ENCODE measurements at regions not wholly inside any gene's neighbourhood (a gene's known extent, or its start where the extent isn't known, plus 50 kb on each side); places are given as distances from the start of the nearest gene placed in this dataset.

DNA sequence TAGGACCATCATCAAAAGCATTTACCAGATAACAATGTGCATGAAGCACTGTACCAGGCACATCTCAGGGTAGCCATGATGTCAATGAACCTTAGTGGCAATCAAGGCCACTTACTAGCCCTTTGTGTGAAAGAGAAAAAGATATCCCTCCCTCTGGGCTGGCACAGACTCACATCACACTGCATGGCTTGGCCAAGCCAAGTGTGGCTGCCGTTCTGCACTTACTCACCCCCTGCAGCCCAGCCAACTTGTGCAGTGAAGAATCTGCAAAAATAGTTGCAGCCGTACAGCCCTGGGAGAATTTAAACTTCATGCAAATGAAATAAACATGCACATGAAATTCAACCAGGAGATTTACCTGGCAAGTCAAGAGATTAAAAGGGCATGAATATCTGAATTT is 333.5 kb downstream of the DEPDC1B start:
- H3K27ac Mint-ChIP-seq, result no peak overlapping the region
- no peaks in the 10 kb centered on the region for H3K36me3 Mint-ChIP-seq
- no peaks in the 10 kb centered on the region for H3K27me3 Mint-ChIP-seq

DNA sequence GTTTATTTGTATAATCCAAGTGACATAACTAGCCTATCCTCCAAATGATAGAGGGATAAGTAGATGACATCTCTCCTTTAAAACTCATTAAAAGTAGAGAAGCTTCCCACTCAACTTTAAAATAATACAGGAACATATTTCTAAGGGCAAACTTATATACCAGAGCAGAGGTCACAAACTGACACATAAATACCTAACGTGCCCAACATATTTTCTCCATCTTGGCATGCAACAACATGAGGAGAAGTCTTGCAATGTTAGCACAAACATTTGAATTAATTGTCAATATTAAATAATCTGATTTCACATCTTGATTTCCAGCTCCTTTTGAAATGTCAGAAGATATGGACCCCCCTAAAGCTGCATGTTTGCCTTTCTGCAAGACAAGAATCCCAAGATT is 335.0 kb downstream of the DEPDC1B start:
- Mint-ChIP-seq H3K36me3 (no peaks in the 10 kb centered on the region), H3K27me3 (no peaks in the 10 kb centered on the region), H3K4me3 (no peak overlapping the region), H3K27ac (no peak overlapping the region), H3K9me3 (no peaks in the 10 kb centered on the region), H3K4me1 (no peaks in the 10 kb centered on the region)
- ATAC-seq, result no peak

More for the DNA sequence above, 333.5 kb downstream of the DEPDC1B start:
- Mint-ChIP-seq H3K9me3 (no peaks in the 10 kb centered on the region), H3K4me1 (no peaks in the 10 kb centered on the region), H3K4me3 (no peak overlapping the region)
- no peak for ATAC-seq

DNA sequence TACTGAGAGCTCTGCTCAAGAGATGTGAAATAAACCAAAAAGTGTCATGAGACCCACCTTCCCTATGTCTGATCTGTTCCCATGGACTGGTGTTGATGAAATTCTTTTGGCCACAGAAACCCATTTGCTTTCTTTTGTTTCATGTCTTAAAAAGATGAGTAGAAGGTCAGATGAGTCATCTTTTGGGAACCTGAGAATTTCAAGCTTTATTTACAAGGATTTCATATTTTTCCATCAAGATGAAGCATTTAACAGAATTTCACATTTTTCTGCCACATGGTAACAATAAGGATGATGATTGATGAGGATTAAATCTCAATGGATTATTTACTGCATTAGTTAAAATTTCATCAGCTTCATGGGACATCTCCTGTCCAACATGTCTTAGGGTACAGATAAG is 337.8 kb downstream of the DEPDC1B start:
- H3K27ac Mint-ChIP-seq, result no peak overlapping the region

DNA sequence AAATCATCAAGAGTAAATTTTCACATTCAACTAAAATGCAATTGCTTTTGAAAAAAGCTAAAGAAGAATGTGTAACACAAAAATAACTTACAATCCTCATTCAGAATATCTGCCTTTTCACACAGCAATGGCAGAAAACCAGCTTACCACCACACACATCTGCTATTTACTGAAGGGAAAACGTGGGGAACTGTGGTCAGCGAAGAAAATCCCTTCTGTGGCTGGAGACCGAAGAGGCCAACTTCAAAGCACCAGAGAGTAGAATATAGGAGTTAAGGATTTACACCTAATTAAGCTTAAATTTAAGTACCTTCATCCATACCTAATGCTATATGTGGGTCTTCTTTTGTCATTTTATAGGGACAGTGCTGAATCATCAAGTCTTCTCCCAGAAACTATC is 339.6 kb downstream of the DEPDC1B start:
- no peak for ATAC-seq
- no peaks in the 10 kb centered on the region for H3K36me3 Mint-ChIP-seq
- no peaks in the 10 kb centered on the region for H3K4me1 Mint-ChIP-seq
- H3K9me3 Mint-ChIP-seq, result no peaks in the 10 kb centered on the region
- no peak overlapping the region for H3K27ac Mint-ChIP-seq
- no peak overlapping the region for H3K4me3 Mint-ChIP-seq
- H3K27me3 Mint-ChIP-seq, result no peaks in the 10 kb centered on the region

More for the DNA sequence above, 337.8 kb downstream of the DEPDC1B start:
- Mint-ChIP-seq H3K4me1 (no peaks in the 10 kb centered on the region), H3K4me3 (no peak overlapping the region), H3K9me3 (no peaks in the 10 kb centered on the region), H3K27me3 (no peaks in the 10 kb centered on the region), H3K36me3 (no peaks in the 10 kb centered on the region)
- no peak for ATAC-seq

DNA sequence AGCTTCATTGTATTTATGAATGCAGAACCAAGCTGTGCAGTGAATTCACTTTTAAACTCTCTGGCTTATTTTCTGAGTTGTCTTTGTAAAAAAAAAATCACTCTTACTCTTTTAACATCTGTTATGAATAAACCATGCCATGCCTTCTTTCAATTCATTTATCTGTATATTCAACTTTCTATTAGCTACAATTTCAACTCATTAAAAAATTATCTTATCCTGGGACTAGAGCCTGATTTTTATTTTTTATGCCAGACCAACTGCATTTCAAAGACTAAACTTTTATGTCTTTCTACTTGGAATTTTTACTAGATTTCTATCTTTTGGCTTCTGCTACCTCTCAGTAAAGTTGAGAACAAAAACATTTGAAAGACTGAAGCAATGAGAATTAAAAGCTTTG is 342.7 kb downstream of the DEPDC1B start:
- Mint-ChIP-seq H3K4me1 (no peaks in the 10 kb centered on the region), H3K27ac (no peak overlapping the region), H3K9me3 (no peaks in the 10 kb centered on the region), H3K4me3 (no peak overlapping the region), H3K27me3 (no peaks in the 10 kb centered on the region), H3K36me3 (no peaks in the 10 kb centered on the region)
- ATAC-seq, result no peak

DNA sequence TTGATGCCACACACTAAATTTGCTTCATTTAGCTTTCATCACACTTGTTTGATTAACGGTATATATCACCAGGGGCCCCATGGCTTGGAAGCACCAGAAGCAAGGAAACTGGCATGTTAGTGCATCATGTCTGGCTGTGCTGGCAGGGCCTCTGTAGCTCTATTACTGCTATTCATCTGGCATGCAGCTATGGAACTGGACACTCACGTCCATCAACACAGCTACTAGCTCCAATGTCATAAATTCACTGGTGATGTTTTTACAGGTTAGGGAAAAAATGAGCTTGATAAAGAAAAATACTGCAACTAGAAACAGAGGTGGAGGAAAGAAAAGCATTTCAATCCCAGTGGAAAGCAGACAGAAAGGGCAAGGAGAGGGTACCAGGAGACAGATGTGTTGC is 343.2 kb downstream of the DEPDC1B start:
- Mint-ChIP-seq H3K36me3 (no peaks in the 10 kb centered on the region), H3K4me1 (no peaks in the 10 kb centered on the region), H3K4me3 (no peak overlapping the region), H3K9me3 (no peaks in the 10 kb centered on the region), H3K27ac (no peak overlapping the region), H3K27me3 (no peaks in the 10 kb centered on the region)
- no peak for ATAC-seq

DNA sequence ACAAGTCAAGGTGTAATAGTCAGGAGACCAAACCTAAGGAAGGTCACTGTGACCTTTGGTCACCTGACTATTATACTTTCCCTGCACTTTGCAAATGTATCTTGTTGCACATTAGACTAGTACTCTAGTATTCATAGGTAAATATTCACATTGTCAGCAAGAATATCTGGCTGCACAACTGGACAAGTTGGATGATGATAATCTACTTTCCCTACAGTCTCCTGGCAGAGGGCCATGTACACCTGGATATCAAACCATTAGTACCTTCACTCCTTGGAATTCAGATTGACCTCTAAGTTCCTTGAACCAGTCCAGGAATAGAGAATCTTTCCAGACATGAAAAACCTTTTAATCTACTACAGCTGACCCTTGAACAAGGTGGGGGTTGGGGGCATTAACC is 344.8 kb downstream of the DEPDC1B start:
- H3K4me1 Mint-ChIP-seq, result no peaks in the 10 kb centered on the region
- no peak overlapping the region for H3K4me3 Mint-ChIP-seq
- H3K9me3 Mint-ChIP-seq, result no peaks in the 10 kb centered on the region
- H3K27me3 Mint-ChIP-seq, result no peaks in the 10 kb centered on the region
- H3K27ac Mint-ChIP-seq, result no peak overlapping the region
- no peaks in the 10 kb centered on the region for H3K36me3 Mint-ChIP-seq
- no peak for ATAC-seq

DNA sequence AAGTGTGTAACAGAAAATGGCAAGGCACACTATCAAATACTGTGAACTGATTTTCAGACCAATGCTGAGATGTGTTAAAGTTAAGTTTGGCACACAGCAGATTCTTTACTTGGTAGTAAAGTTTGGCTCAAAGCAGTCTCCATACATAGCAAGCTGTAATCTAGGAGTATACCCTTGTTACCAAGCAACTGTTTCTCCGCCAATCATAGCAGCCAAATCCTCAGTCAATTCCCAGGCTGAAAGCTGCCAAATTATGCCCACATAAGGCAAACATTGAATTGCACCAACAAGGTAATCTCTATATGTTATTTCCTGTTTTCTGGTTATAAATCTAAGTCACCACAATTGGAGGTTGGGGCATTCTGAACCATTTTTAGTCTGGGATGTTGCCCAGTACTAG is 345.7 kb downstream of the DEPDC1B start:
- no peaks in the 10 kb centered on the region for H3K27me3 Mint-ChIP-seq

DNA sequence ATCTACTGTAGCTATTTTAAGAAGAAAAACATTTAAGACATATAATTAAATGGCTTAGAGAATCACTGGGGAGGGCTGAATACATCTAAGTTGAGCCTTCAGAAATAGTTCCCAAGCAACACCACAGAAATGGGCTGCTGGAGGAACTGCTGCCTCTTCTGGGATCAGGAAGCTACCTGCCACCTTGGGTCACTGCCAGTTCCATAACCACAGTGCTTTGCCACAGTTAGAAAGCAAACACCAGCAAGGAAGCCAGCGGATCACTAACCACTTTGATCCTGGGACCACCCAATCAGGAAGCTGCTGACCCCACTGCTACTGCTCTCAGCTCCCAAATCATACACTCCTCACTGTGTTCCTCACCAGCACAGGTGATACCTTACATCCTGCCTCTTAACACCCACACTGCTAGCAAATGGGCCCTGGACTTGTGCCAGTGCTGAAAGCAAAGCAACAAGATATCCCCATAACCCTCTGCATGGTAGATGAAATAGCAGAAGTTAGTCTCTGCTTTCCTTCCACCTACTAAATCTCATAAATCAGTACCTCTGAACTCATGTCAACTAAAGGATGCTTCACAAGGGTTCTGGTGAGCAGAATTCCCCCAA is 346.9 kb downstream of the DEPDC1B start:
- H3K27me3 Mint-ChIP-seq, result no peaks in the 10 kb centered on the region
- H3K4me1 Mint-ChIP-seq, result no peaks in the 10 kb centered on the region
- H3K27ac Mint-ChIP-seq, result no peak overlapping the region
- no peak for ATAC-seq
- H3K36me3 Mint-ChIP-seq, result no peaks in the 10 kb centered on the region
- no peaks in the 10 kb centered on the region for H3K9me3 Mint-ChIP-seq
- no peak overlapping the region for H3K4me3 Mint-ChIP-seq

More for the DNA sequence above, 345.7 kb downstream of the DEPDC1B start:
- H3K4me3 Mint-ChIP-seq, result no peak overlapping the region
- H3K36me3 Mint-ChIP-seq, result no peaks in the 10 kb centered on the region
- no peaks in the 10 kb centered on the region for H3K4me1 Mint-ChIP-seq
- no peak for ATAC-seq
- H3K27ac Mint-ChIP-seq, result no peak overlapping the region
- H3K9me3 Mint-ChIP-seq, result no peaks in the 10 kb centered on the region

DNA sequence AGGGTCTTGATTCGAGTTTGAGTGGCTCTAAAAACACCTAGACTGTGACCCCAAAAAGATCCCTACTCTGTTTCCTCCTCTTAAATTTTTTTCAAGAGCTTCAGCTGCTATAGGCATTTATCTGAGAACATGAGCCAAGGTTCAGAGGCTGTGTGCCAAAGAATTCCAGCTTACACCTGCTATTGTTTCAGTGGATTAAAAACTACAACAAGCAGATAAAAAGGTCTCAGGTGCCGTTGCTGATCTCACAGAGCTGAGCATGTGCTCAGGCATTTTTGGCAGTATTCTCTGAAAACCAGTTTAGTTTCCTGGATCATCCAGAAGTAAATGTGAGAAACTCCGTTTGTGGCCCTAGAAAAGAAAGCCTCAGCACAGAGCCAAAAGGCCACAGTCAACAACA is 349.2 kb downstream of the DEPDC1B start:
- H3K9me3 Mint-ChIP-seq, result no peaks in the 10 kb centered on the region
- no peak overlapping the region for H3K27ac Mint-ChIP-seq

DNA sequence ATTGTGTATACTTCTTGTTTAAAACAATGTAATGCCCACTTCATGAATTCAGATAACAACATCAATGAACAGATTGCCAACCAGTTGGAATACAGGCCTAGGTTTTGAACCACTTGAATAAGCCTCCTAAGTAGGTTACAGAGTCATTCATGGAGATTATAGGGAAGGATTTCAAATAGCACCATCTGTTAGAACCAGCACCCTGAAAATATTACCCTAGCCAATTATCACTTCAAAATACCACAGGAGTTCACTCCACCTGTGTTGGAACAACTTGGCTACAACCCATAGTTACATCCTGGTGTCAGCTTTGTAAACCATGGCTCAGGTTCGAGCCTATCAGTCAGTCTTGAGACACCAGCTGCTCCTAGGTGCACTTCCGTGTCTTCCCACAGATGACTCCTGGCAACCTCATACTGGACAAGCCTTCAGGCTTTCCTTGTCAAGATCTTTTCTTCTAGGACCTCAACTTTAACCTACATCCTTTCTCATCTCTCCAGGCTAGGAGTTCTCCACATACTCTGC is 350.0 kb downstream of the DEPDC1B start:
- H3K9me3 Mint-ChIP-seq, result no peaks in the 10 kb centered on the region
- no peaks in the 10 kb centered on the region for H3K36me3 Mint-ChIP-seq
- H3K4me1 Mint-ChIP-seq, result no peaks in the 10 kb centered on the region
- no peaks in the 10 kb centered on the region for H3K27me3 Mint-ChIP-seq
- H3K4me3 Mint-ChIP-seq, result no peak overlapping the region
- no peak for ATAC-seq
- H3K27ac Mint-ChIP-seq, result no peak overlapping the region

More for the DNA sequence above, 349.2 kb downstream of the DEPDC1B start:
- Mint-ChIP-seq H3K36me3 (no peaks in the 10 kb centered on the region), H3K4me3 (no peak overlapping the region), H3K4me1 (no peaks in the 10 kb centered on the region), H3K27me3 (no peaks in the 10 kb centered on the region)
- no peak for ATAC-seq

DNA sequence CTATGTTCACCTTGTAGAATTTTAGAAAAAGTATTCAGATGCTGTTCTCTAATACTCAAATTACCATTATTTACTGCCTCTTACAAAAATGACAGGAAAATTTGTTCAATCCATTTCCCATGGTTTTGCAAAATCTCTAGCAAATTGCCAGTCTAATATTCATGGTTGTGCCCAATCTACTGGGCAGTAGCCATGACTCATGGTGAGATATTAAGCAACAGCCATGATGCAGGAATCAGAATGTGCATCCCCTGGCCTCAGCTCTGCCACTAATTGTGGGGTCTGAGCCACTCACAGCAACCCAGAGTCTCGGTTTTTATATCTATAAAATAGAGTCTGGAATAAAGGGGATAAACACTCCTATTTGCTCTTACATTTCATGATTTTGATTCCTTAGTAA is 353.6 kb downstream of the DEPDC1B start:
- Mint-ChIP-seq H3K9me3 (no peaks in the 10 kb centered on the region), H3K27ac (no peak overlapping the region), H3K4me3 (no peak overlapping the region), H3K36me3 (no peaks in the 10 kb centered on the region), H3K4me1 (peaks cover 3% of the 10 kb centered on the region), H3K27me3 (no peaks in the 10 kb centered on the region)
- no peak for ATAC-seq

DNA sequence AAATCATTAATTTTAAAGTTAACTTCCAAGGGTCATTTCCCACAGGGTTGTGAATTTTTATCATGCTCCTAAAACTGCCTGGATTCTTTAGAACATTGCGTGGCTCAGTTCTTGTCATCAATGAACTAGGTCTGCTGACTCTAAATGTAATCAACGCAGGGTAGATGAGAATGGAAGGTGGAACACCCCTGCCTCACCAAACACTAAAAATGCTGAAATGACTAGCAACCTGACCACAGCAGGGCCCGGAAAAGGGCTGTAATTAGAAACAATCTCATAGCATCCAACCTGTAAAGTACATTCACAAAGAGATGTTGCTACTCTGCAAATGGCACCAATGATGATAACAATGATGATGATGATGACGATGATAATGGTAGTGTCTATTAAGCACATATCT is 356.9 kb downstream of the DEPDC1B start:
- peaks cover 20% of the 10 kb centered on the region for H3K4me1 Mint-ChIP-seq
- no peak overlapping the region for H3K4me3 Mint-ChIP-seq
- no peak for ATAC-seq
- no peak overlapping the region for H3K27ac Mint-ChIP-seq
- no peaks in the 10 kb centered on the region for H3K36me3 Mint-ChIP-seq
- no peaks in the 10 kb centered on the region for H3K9me3 Mint-ChIP-seq
- no peaks in the 10 kb centered on the region for H3K27me3 Mint-ChIP-seq

DNA sequence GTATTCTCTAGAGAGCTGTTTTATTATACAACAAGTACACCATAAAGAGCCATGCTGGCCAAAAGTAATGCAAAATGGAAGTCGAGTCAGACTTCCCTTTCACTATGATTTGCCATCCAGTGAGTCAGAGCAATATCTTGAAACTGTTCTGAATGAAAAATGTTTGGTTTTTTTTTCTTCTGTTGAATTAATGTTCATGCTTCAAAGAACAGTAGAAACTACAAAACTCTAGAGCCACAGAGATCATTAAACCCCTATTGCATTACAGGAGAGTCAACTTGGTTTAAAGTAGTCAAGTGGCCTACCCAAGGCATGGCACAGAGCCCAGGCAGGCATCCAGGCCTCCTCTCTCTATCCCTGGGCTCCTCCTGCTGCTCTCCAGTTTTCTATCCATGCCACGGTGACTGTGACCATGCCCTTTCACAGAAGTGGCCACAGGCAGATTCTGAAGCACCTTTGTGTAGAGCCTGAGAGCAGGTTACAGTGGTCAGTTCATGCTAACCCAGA is 358.9 kb downstream of the DEPDC1B start:
- Mint-ChIP-seq H3K27ac (no peak overlapping the region), H3K27me3 (no peaks in the 10 kb centered on the region), H3K36me3 (no peaks in the 10 kb centered on the region), H3K4me1 (peaks cover 20% of the 10 kb centered on the region), H3K9me3 (no peaks in the 10 kb centered on the region), H3K4me3 (no peak overlapping the region)
- ATAC-seq, result peak; percentile 43

DNA sequence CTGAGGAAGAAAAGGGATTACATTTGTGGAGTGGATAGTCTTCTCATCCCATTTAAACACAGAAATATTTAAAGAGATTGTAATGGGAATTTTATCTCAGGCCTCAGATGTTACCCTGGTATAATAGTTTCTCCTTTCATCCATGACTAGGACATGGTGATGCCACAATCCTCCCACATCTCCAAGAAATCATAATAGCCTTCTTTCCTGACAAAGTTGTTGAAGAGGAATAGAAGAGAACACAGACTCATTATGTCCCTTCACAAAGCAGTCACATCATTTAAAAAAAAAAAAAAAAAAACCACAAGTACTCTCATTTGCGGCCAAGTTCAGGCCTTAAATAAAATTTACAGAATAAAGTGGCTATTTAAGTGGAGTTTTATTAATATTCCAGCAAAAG is 359.6 kb downstream of the DEPDC1B start:
- Mint-ChIP-seq H3K9me3 (no peaks in the 10 kb centered on the region), H3K4me1 (peaks cover 20% of the 10 kb centered on the region), H3K27me3 (no peaks in the 10 kb centered on the region), H3K36me3 (no peaks in the 10 kb centered on the region), H3K27ac (no peak overlapping the region), H3K4me3 (no peak overlapping the region)
- no peak for ATAC-seq

DNA sequence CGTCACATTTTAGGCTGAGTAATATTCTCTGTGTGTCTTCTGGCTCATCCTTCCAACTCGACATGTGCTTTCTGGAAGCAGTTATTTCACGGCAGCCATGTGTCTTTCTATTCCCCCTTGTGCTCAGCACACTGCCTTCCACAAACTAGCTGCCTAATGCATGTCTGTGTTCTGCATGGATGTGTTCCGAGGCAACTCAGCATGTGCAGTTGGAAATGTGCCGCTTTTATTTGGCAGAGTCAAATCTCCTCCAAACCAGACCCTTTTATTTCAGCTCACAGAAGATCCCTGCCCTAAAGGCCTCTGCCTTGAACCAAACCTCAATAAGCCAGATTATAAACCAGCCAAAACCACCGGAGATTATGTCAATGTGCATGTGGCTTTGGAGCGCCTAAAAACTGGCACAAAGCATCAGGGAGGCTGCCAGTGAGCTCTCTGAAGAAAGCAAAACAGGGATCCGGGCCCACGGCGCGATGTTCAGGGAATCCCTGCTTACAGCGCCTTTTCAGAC is 360.2 kb downstream of the DEPDC1B start:
- H3K36me3 Mint-ChIP-seq, result no peaks in the 10 kb centered on the region
- no peaks in the 10 kb centered on the region for H3K9me3 Mint-ChIP-seq
- H3K27ac Mint-ChIP-seq, result peak overlapping the region; percentile 17
- no peaks in the 10 kb centered on the region for H3K27me3 Mint-ChIP-seq
- peaks cover 20% of the 10 kb centered on the region for H3K4me1 Mint-ChIP-seq
- no peak for ATAC-seq
- peak overlapping the region; percentile 49 for H3K4me3 Mint-ChIP-seq

Data from stimulated activated memory B cell treated with anti-CD40 and anti-IgM and Interleukin-4, amounts not matched to agents 10 μg/mL and 1 μg/mL and 100 μg/mL, for 72 hours (primary cell).